ENCODE measurements at regions not wholly inside any gene's neighbourhood (a gene's known extent, or its start where the extent isn't known, plus 50 kb on each side); places are given as distances from the start of the nearest gene placed in this dataset.

- TF ChIP-seq POLR2A (IDR thresholded peaks at IDR 0.05; ENCODE audit: low read depth, low read length) = no peak
- TF ChIP-seq, protein P1, sequence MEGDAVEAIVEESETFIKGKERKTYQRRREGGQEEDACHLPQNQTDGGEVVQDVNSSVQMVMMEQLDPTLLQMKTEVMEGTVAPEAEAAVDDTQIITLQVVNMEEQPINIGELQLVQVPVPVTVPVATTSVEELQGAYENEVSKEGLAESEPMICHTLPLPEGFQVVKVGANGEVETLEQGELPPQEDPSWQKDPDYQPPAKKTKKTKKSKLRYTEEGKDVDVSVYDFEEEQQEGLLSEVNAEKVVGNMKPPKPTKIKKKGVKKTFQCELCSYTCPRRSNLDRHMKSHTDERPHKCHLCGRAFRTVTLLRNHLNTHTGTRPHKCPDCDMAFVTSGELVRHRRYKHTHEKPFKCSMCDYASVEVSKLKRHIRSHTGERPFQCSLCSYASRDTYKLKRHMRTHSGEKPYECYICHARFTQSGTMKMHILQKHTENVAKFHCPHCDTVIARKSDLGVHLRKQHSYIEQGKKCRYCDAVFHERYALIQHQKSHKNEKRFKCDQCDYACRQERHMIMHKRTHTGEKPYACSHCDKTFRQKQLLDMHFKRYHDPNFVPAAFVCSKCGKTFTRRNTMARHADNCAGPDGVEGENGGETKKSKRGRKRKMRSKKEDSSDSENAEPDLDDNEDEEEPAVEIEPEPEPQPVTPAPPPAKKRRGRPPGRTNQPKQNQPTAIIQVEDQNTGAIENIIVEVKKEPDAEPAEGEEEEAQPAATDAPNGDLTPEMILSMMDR (conservative IDR thresholded peaks at IDR 0.05; ENCODE audit: low read depth, low read length) = no peak
- TF ChIP-seq ELK1 (IDR thresholded peaks at IDR 0.05; ENCODE audit: borderline replicate concordance, low read depth, low read length) = no peak
- TF ChIP-seq BHLHE40 (IDR thresholded peaks at IDR 0.05; ENCODE audit: low read depth, low read length) = no peak
- TF ChIP-seq CEBPB (IDR thresholded peaks at IDR 0.05; ENCODE audit: low read depth, low read length) = no peak
- no peak for TF ChIP-seq SMC3 (IDR thresholded peaks at IDR 0.05; ENCODE audit: low read depth, low read length)
- TF ChIP-seq RFX5 (IDR thresholded peaks at IDR 0.05; ENCODE audit: low read depth, low read length) = no peak
- TF ChIP-seq RAD21 (IDR thresholded peaks at IDR 0.05; ENCODE audit: low read length) = no peak
- no peak for TF ChIP-seq USF2 (IDR thresholded peaks at IDR 0.05; ENCODE audit: low read depth, low read length)
- no peak for TF ChIP-seq MXI1 (IDR thresholded peaks at IDR 0.05; ENCODE audit: borderline replicate concordance, low read depth, low read length)
Observed at GRCh38 chrX:77342004-77342403, 105.2 kb upstream of the FGF16 start.

Measured in IMR-90 (cell line).